ENCODE measurements at regions not wholly inside any gene's neighbourhood (a gene's known extent, or its start where the extent isn't known, plus 50 kb on each side); places are given as distances from the start of the nearest gene placed in this dataset.
"Not testable (repeated sequence)": the region's sequence is repeated elsewhere in the genome, so short reads cannot be mapped to it uniquely, and the experiment has no call there.

DNA sequence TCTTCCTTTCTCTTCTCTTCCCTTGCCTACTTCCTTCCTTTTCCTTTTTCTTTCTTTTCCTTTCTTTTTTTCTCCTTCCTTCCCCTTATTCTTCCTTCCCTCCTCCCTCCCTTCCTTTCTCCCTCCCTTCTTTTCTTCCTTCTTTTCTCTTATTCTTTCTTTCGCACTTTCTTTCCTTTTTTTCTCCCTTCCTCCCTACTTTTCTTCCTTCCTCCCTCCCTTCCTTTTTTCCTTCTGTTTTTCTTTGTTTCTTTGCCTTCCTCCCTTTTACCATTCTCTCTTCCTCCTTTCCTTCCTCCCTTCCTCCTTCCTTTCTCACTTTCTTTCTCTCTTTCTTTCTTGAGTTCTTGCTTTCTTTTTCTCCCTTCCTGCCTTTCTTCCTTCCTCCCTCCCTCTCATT, 416.5 kb downstream of the ANKRD30B start:
- not testable (repeated sequence) for DNase-seq (ENCODE audit: low read depth)

DNA sequence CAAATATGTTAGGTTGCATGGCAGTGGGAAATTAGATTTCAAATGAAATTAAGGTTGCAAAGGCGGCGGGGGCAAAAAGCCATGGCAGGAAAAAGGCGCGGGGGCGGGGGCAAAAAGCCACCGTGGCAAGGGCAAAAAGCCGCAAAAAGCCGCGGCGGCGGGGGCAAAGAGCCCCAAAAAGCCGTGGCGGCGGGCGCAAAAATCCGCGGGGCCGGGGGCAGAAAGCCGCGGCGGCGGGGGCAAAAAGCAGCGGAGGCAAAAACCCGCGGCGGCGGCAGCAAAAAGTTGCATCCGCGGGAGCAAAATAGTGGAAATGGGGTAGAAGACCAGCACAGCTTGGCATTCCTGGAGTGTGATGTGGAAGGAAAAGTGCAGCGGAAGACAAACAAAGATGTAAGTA, 417.1 kb downstream of the ANKRD30B start:
- no peak for DNase-seq (ENCODE audit: low read depth)

GRCh38 chr18:15193028-15193427, 445.1 kb downstream of the ANKRD30B start:
- not testable (repeated sequence) for DNase-seq (ENCODE audit: low read depth)

DNA sequence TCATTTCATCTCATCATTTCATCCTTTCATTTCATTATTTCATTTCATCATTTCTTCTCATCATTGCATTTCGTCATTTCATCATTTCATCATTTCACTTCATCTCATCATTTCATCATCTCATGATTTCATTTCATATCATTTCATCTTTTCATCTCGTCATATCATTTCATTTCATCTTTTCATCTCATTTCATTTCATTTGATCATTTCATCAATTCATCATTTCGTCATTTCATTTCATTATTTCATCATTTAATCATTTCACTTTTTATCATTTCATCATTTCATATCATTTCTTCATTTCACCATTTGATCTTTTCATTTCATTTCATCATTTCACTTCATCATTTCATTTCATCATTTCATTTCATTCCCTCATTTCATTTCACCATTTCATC, 445.8 kb downstream of the ANKRD30B start:
- DNase-seq (ENCODE audit: low read depth) = not testable (repeated sequence)

- DNase-seq (ENCODE audit: low read depth) = peak; percentile 3
Measured at GRCh38 chr18:15197338-15198115, 449.6 kb downstream of the ANKRD30B start.

DNA sequence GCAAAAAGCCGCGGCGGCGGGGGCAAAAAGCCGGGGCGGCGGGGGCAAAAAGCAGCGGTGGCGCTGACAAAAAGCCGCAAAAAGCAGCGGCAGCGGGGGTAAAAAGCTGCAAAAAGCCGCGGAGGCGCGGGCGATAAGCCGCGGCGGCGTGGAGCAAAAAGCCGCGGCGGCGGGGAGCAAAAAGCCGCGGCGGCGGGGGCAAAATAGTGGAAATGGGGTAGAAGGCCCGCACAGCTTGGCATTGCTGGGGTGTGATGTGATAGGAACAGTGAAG, 450.1 kb downstream of the ANKRD30B start:
- DNase-seq (ENCODE audit: low read depth) = peak; percentile 0
